ENCODE measurements at regions not wholly inside any gene's neighbourhood (a gene's known extent, or its start where the extent isn't known, plus 50 kb on each side); places are given as distances from the start of the nearest gene placed in this dataset.

- TF ChIP-seq POLR2AphosphoS5 (IDR thresholded peaks at IDR 0.05; ENCODE audit: low read depth, low read length) = no peak
- no peak for TF ChIP-seq TAF1 (IDR thresholded peaks at IDR 0.05; ENCODE audit: low read depth, low read length)
- TF ChIP-seq POLR2A (IDR thresholded peaks at IDR 0.05; ENCODE audit: low read depth, low read length) = no peak
- TF ChIP-seq POU2F2 (IDR thresholded peaks at IDR 0.05; ENCODE audit: low read depth, low read length) = no peak
- no peak for TF ChIP-seq SPI1 (IDR thresholded peaks at IDR 0.05; ENCODE audit: low read depth, low read length)
- no peak for TF ChIP-seq PAX5 (IDR thresholded peaks at IDR 0.05; ENCODE audit: insufficient read depth, low read length, severe bottlenecking)
Measured at GRCh38 chr6:95110767-95111166, 466.6 kb upstream of the MANEA start.

Measured in GM12891 (cell line).